ENCODE measurements at regions not wholly inside any gene's neighbourhood (a gene's known extent, or its start where the extent isn't known, plus 50 kb on each side); places are given as distances from the start of the nearest gene placed in this dataset.

GRCh38 chr13:24091080-24091479, 69.4 kb upstream of the SPATA13 start:
- no peak overlapping the region for H3K4me3 ChIP-seq (replicated peaks; ENCODE audit: low read depth, low read length)
- peaks cover 2% of the 10 kb centered on the region for H3K27me3 ChIP-seq (replicated peaks; ENCODE audit: control insufficient read depth, insufficient read depth, low read length)
- no peak for DNase-seq (ENCODE audit: extremely low read depth, insufficient read length)
- no peak for TF ChIP-seq CTCF (IDR thresholded peaks at IDR 0.05; ENCODE audit: insufficient read depth, low read length, poor library complexity, severe bottlenecking)
- no peaks in the 10 kb centered on the region for H3K36me3 ChIP-seq (ENCODE audit: control insufficient read depth, insufficient read depth, low read length)

- DNase-seq (ENCODE audit: extremely low read depth, insufficient read length) = no peak
These were observed 68.4 kb upstream of the SPATA13 start for GRCh38 chr13:24092108-24092507.

GRCh38 chr13:24093047-24093446, 67.5 kb upstream of the SPATA13 start:
- Histone ChIP-seq H3K4me3 (replicated peaks; ENCODE audit: low read depth, low read length) (no peak overlapping the region), H3K36me3 (ENCODE audit: control insufficient read depth, insufficient read depth, low read length) (no peaks in the 10 kb centered on the region), H3K27me3 (replicated peaks; ENCODE audit: control insufficient read depth, insufficient read depth, low read length) (no peaks in the 10 kb centered on the region; the same call in 1 of the 2 replicates)
- no peak for TF ChIP-seq CTCF (IDR thresholded peaks at IDR 0.05; ENCODE audit: insufficient read depth, low read length, poor library complexity, severe bottlenecking)
- no peak for DNase-seq (ENCODE audit: extremely low read depth, insufficient read length)

More at GRCh38 chr13:24092108-24092507, 68.4 kb upstream of the SPATA13 start:
- H3K36me3 ChIP-seq (ENCODE audit: control insufficient read depth, insufficient read depth, low read length) = no peaks in the 10 kb centered on the region
- H3K27me3 ChIP-seq (replicated peaks; ENCODE audit: control insufficient read depth, insufficient read depth, low read length) = no peaks in the 10 kb centered on the region; the same call in 1 of the 2 replicates
- TF ChIP-seq CTCF (IDR thresholded peaks at IDR 0.05; ENCODE audit: insufficient read depth, low read length, poor library complexity, severe bottlenecking) = no peak
- H3K4me3 ChIP-seq (replicated peaks; ENCODE audit: low read depth, low read length) = no peak overlapping the region

- Histone ChIP-seq H3K27me3 (replicated peaks; ENCODE audit: control insufficient read depth, insufficient read depth, low read length) (no peaks in the 10 kb centered on the region), H3K4me3 (replicated peaks; ENCODE audit: low read depth, low read length) (no peak overlapping the region), H3K36me3 (ENCODE audit: control insufficient read depth, insufficient read depth, low read length) (no peaks in the 10 kb centered on the region)
- no peak for TF ChIP-seq CTCF (IDR thresholded peaks at IDR 0.05; ENCODE audit: insufficient read depth, low read length, poor library complexity, severe bottlenecking)
- no peak for DNase-seq (ENCODE audit: extremely low read depth, insufficient read length)
These were observed 63.9 kb upstream of the SPATA13 start for GRCh38 chr13:24096659-24097058.

- no peak overlapping the region for H3K4me3 ChIP-seq (replicated peaks; ENCODE audit: low read depth, low read length)
- H3K36me3 ChIP-seq (ENCODE audit: control insufficient read depth, insufficient read depth, low read length) = no peaks in the 10 kb centered on the region
- DNase-seq (ENCODE audit: extremely low read depth, insufficient read length) = no peak
- H3K27me3 ChIP-seq (replicated peaks; ENCODE audit: control insufficient read depth, insufficient read depth, low read length) = no peaks in the 10 kb centered on the region
- TF ChIP-seq CTCF (IDR thresholded peaks at IDR 0.05; ENCODE audit: insufficient read depth, low read length, poor library complexity, severe bottlenecking) = no peak
These were observed 63.5 kb upstream of the SPATA13 start for GRCh38 chr13:24097064-24097463.

GRCh38 chr13:24097667-24098066, 62.9 kb upstream of the SPATA13 start:
- no peak for TF ChIP-seq CTCF (IDR thresholded peaks at IDR 0.05; ENCODE audit: insufficient read depth, low read length, poor library complexity, severe bottlenecking)
- no peak for DNase-seq (ENCODE audit: extremely low read depth, insufficient read length)
- Histone ChIP-seq H3K27me3 (replicated peaks; ENCODE audit: control insufficient read depth, insufficient read depth, low read length) (no peaks in the 10 kb centered on the region), H3K36me3 (ENCODE audit: control insufficient read depth, insufficient read depth, low read length) (no peaks in the 10 kb centered on the region), H3K4me3 (replicated peaks; ENCODE audit: low read depth, low read length) (no peak overlapping the region)
